ENCODE measurements at regions not wholly inside any gene's neighbourhood (a gene's known extent, or its start where the extent isn't known, plus 50 kb on each side); places are given as distances from the start of the nearest gene placed in this dataset.

- TF ChIP-seq, protein P1, sequence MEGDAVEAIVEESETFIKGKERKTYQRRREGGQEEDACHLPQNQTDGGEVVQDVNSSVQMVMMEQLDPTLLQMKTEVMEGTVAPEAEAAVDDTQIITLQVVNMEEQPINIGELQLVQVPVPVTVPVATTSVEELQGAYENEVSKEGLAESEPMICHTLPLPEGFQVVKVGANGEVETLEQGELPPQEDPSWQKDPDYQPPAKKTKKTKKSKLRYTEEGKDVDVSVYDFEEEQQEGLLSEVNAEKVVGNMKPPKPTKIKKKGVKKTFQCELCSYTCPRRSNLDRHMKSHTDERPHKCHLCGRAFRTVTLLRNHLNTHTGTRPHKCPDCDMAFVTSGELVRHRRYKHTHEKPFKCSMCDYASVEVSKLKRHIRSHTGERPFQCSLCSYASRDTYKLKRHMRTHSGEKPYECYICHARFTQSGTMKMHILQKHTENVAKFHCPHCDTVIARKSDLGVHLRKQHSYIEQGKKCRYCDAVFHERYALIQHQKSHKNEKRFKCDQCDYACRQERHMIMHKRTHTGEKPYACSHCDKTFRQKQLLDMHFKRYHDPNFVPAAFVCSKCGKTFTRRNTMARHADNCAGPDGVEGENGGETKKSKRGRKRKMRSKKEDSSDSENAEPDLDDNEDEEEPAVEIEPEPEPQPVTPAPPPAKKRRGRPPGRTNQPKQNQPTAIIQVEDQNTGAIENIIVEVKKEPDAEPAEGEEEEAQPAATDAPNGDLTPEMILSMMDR (IDR thresholded peaks at IDR 0.05): no peak
- no peaks in the 10 kb centered on the region for H3K9me3 ChIP-seq
- H3K4me3 ChIP-seq: no peak overlapping the region
- peak in 1 of 2 donors; percentile 0 for DNase-seq
- no peaks in the 10 kb centered on the region for H3K4me1 ChIP-seq
- no peak overlapping the region for H3K27ac ChIP-seq
- no peaks in the 10 kb centered on the region for H3K36me3 ChIP-seq
- peaks cover 0 to 19% of the 10 kb centered on the region in 2 donors for H3K27me3 ChIP-seq
- intact Hi-C loops (cut with DNase I; ENCODE audit: low total_unique reads): no loop called here
These were observed 292.8 kb upstream of the SFSWAP start for GRCh38 chr12:131418121-131418520.

- DNase-seq: peak in 1 of 2 donors; percentile 21
- peaks cover 0 to 15% of the 10 kb centered on the region in 2 donors for H3K27me3 ChIP-seq
- no peak overlapping the region for H3K27ac ChIP-seq
- no peaks in the 10 kb centered on the region for H3K36me3 ChIP-seq
- peaks cover 0 to 5% (median 0%) of the 10 kb centered on the region in 3 donors for H3K9me3 ChIP-seq
- no peak overlapping the region for H3K4me3 ChIP-seq
- no peaks in the 10 kb centered on the region for H3K4me1 ChIP-seq
- intact Hi-C loops (cut with DNase I; ENCODE audit: low total_unique reads): no loop called here
- TF ChIP-seq, protein P1 (IDR thresholded peaks at IDR 0.05): no peak
These were observed 292.0 kb upstream of the SFSWAP start for GRCh38 chr12:131418884-131419283.

GRCh38 chr12:131420867-131421447, 289.9 kb upstream of the SFSWAP start:
- intact Hi-C loops (cut with DNase I; ENCODE audit: low total_unique reads): no loop called here
- Histone ChIP-seq H3K4me3 (no peak overlapping the region), H3K9me3 (peaks cover 0 to 14% (median 0%) of the 10 kb centered on the region in 3 donors), H3K36me3 (no peaks in the 10 kb centered on the region), H3K27ac (no peak overlapping the region), H3K4me1 (no peaks in the 10 kb centered on the region), H3K27me3 (peaks cover 0 to 15% of the 10 kb centered on the region in 2 donors)
- TF ChIP-seq, protein P1 (IDR thresholded peaks at IDR 0.05): no peak
- DNase-seq: no peak

DNA sequence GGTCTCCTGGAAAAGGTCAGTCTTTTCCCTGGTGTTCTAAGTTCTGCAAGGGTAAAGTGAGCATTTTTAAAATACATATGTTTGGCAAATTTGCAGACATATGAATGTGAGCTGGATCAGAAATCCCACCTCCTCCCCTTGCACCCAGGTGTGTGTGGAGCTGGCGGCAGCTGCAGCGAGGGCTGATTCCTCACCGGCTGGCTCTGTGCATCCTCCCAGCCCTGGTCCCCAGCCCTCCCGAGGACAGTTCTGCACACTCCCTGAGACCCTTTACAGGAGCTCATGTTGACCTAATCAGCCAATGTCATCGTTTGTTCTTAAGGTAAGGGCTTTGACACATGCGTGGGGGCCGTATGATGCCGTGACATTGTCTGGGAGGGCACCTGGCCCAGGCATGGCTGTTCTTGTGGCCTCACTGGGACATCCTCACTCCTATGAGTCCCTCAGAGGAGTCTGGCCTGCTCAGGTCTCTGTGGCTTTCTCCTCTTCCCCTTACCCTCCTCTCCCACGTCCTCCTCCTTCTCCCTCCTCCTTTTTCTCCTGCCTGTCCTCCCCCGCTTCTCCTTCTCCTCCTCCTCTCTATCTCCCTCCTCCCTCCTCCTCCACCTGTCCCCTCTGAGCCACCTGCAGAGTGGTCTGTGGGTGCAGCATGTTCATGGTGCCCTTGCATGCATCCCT, 289.2 kb upstream of the SFSWAP start:
- peaks cover 0 to 15% of the 10 kb centered on the region in 2 donors for H3K27me3 ChIP-seq
- intact Hi-C loops (cut with DNase I; ENCODE audit: low total_unique reads): no loop called here
- no peak for DNase-seq
- H3K4me3 ChIP-seq: no peak overlapping the region
- peaks cover 0 to 14% (median 0%) of the 10 kb centered on the region in 3 donors for H3K9me3 ChIP-seq
- TF ChIP-seq, protein P1 (IDR thresholded peaks at IDR 0.05): no peak
- no peaks in the 10 kb centered on the region for H3K4me1 ChIP-seq
- no peaks in the 10 kb centered on the region for H3K36me3 ChIP-seq
- no peak overlapping the region for H3K27ac ChIP-seq

DNA sequence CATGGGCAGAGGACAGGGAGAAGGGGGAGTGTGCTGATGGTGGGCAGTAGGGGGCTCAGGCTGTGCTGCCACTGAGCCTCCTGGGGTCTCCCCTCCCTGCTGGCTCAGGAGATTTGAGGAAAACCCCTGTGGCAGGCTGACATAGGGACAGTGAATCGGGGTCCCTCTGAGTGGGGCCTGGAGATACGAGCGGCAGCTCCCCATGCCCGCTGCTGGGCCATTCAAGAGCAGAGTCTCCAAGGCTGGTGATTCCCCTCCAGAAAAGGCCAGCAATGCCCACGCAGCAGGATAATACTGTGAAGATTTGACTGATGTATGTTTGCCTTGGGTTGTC, 288.7 kb upstream of the SFSWAP start:
- intact Hi-C loops (cut with DNase I; ENCODE audit: low total_unique reads): no loop called here
- H3K4me1 ChIP-seq: no peaks in the 10 kb centered on the region
- H3K27ac ChIP-seq: no peak overlapping the region
- H3K9me3 ChIP-seq: peaks cover 0 to 14% (median 0%) of the 10 kb centered on the region in 3 donors
- no peak overlapping the region for H3K4me3 ChIP-seq
- no peaks in the 10 kb centered on the region for H3K36me3 ChIP-seq
- DNase-seq: no peak
- TF ChIP-seq, protein P1 (IDR thresholded peaks at IDR 0.05): no peak
- peaks cover 0 to 15% of the 10 kb centered on the region in 2 donors for H3K27me3 ChIP-seq
